HG03521 (cell line): ENCODE measurements at regions not wholly inside any gene's neighbourhood (a gene's known extent, or its start where the extent isn't known, plus 50 kb on each side); places are given as distances from the start of the nearest gene placed in this dataset.

Experiments used
- ATAC-seq: cut with Tn5 transposase; IDR thresholded peaks from one replicate; pipeline ENCODE4 v1.9.1; 2021; ENCODE audit warnings: mild to moderate bottlenecking, moderate library complexity; ENCODE audit not compliant: unreplicated experiment

DNA sequence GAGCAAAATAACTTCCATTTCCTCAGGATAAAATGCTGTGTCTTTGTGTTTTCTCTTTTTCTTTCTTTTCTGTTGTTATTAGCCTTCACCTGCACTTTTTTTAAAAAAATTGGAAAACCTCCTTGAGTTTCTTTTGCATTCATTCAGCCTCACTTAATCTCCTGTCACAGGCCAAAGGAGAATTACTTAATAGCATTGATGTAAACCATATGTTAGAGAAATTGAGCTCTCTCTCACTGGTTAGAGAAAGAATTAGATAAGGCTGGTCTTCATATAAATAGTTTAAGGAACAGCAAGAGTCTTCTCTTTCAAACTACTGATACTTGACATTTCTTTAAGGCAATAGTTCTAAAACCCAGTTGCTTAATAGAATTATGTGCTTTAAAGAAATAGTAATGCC lies 564.2 kb downstream of the TFAP2B start:
- no peak for ATAC-seq

DNA sequence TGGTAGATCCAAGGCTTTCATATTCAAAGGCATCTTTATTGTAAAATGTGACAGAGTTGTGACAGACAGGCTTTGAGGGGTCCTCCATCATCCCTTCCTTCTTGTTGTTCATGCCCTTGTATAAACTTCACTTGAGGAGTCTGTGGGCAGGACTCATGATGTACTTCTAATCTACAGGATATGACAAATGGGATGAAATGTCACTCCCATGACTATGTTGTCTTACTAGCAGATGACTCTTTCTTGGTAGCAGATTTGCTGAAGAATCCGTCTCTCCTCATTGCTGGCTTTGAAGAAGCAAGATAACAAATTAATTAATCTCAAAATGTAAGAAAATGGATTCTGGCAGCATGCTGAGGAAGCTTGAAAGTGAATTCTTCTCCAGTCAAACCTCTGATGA lies 566.1 kb downstream of the TFAP2B start:
- ATAC-seq, result no peak

DNA sequence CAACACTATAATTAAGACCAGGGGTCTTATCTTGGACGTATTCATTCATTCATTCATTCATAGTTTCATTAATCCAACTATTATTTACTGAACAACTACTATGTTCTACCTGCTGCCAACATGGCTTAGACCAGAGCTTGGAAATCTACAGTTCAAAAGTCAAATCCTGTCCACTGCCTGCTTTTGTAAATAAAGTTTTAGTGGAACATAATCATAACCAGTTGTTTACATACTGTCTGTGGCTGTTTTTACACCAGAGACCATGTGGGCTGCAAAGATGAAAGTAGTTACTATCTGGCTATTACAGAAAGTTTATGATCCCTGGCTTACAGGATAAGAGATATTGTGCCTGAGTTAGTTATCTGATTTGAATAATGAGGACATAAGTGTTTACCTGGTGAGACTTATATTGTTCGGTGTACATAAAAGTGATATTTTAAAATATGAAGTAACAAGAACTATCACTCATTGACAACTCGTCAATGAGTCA lies 567.7 kb downstream of the TFAP2B start:
- ATAC-seq, result no peak

DNA sequence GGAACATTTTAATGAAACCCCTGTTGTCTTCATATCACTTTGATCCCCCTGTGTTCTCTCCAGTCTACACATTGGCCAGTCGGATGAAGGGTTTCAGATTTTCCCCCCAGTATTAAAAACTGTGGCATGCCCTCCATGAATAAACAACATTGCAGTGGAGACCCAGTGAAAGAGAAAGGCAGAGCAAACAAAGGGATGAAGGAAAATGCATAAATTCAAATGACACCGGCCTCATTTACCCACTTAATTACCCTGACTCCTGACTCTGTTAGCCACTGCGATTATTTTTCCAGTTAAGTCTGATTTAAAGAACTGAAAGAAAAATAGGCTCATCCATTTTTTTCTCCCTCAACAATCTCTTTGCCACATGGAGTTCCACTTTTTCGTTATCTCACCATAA lies 569.2 kb downstream of the TFAP2B start:
- no peak for ATAC-seq

DNA sequence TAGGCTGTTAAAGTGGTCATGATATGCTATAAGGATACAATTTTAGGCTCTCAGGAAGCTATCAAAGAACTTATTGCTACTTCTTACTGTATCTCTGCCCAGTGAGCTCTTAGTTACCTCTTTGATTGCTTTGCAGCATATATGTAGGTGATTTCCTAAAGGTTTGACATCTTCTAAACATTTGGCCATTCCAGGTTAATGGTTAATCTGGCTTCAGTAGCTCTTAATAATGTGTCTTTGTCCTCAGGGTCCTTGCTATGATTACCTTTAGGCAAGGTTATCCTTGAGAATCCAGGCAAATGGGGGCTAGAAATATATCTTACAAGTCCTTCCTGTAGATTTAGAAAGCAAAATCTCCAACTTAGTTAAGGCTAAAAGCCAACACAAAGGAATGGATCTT lies 575.4 kb downstream of the TFAP2B start:
- no peak for ATAC-seq

DNA sequence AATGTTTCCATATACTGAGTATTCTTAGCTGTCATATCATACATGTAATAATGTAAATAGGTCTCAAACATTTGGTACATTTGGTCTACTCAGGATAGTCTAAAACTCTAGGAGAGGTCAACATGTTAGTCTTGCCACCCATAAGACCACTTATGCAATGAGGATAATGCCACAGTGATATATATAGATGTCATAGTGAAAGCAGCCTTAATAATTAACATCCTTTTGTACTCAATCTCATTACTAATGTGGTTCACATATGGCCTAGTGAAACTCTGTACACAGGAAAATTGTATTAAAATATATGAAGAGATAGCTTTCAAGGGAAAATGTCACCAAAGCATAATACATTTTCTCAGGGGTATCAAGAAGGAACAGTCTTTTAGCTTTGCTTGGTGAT lies 577.9 kb downstream of the TFAP2B start:
- ATAC-seq, result peak; percentile 45

DNA sequence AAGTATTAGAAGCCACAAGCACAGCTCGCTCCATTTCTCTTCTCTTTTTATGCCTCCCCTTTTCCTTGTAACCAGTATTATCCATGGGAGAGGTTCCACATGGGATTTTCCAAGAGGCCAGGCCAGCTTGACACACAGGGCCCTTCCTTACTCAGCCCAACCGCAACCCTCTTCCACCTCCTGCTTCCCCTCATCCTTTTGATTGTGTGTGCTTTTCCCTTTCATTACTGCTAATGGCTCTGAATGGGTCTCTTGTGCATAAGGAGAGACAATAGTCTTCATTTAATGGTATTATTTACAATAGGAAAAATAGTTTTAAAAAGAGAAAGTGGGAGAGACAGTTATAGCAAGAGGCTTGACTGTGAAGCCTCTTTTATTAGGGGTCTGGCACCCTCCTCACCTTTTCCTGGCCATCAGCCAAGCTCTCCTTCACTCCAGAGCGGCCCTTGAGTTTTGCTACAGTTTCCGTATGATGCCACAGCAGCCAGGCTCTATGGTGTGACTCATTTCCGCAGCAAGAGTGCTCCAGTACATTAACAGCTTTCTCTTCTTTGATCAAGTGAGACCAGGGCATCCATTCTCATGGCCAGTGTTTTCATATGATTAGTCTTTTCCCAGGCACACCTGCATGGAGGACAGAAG lies 579.5 kb downstream of the TFAP2B start:
- ATAC-seq, result no peak

DNA sequence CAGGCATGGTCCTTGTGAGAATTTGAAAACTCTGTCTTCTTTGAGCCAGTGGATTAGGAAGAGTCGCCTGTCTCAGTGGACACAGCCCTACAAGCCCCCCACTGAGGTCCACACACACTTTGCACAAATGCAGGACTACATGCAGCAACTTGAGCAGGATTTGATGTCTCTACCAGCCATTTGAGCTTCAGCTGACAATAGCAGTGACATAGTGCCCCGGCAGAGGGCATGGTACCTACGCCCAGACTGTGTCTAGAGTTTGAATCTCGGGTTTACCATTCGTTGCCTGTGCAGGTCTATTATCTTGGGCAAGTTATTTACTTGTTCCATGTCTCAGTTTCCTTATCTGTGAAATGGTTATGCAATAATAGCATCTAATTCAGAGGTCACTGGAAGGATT lies 580.1 kb downstream of the TFAP2B start:
- ATAC-seq, result no peak

DNA sequence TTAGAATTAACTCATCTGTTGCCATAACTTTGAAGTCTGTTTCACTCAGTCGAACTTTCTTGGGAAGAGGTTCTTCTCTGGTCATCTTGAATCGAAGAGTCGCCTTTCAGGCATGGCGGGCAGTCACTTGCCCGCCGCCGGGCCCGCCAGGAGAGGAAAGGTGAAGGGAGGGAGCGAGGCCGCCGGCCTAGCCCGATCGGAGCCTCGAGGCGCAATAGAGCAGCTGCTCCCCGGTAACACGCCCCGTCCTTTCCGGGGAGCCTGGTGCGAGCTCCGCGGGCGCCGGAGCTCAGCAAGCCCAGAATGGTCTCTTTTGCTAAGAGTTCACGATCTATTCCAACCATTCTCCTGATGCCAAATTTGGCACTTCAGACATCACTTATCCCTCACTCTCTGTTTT lies 591.8 kb downstream of the TFAP2B start:
- ATAC-seq, result no peak

DNA sequence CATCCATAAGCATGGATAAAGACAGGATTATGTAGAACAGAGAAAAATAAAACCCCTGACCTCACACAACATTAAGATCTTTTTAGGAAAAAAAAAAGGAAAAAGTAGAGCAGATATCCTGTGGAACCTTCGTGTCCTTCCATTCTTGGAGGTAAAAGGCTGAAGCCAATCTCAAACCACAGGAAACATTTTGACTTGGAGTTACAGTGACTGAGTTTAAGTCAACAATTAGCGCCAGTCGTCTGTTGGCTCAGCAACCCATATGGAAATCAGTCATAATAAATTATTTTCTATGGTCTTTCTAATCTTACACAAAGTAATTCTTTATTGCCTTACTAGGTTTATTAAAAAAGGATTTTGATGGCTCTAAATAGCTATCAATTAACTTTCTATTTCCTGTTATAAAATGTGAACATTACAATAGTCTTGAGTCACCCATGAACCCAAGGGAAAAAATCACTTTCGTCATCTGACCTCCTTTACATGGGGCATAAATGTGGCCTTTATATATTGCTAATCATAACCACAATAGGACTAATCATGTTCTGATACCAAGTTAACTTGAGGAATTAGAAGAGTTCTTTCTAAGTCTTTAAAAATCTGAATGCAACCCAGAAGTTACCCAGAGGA lies 592.9 kb downstream of the TFAP2B start:
- ATAC-seq, result no peak

DNA sequence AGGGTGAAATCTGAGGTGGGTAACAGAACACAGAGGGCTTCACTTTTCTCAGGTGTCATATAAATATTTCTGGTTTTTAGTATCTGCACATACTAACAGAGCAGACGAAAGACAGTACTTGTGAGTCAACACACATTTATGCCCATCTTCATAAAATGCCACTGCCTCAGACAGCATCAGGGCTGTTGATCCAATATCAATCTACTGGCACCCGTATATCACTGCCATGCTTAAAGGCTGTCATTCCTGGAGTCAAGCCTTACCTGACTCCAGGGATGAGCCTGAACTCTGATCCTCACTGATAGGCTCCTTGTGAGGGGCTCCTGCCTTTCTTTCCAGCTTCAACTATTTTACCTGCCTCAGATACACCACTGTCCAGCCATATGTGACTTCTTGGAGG lies 595.7 kb downstream of the TFAP2B start:
- ATAC-seq, result no peak

DNA sequence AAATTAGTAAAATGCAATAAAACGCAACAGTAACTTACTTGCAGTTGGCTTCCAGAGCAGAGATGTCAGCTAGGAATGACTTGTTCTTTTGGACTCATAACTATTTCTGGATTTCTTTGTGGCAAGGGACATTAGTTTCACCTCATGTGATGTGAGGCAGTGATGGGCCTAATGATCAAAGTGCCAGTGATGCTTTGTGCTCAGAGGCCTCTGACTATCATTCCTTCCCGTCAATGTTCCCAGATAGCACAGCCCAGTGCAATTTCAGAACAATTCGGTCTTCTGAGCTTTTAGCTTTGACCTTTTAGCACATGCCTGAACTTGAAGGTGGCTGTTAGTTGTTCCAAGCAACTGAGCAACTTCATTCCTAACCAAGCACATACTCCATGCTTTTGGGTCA lies 596.8 kb downstream of the TFAP2B start:
- no peak for ATAC-seq

DNA sequence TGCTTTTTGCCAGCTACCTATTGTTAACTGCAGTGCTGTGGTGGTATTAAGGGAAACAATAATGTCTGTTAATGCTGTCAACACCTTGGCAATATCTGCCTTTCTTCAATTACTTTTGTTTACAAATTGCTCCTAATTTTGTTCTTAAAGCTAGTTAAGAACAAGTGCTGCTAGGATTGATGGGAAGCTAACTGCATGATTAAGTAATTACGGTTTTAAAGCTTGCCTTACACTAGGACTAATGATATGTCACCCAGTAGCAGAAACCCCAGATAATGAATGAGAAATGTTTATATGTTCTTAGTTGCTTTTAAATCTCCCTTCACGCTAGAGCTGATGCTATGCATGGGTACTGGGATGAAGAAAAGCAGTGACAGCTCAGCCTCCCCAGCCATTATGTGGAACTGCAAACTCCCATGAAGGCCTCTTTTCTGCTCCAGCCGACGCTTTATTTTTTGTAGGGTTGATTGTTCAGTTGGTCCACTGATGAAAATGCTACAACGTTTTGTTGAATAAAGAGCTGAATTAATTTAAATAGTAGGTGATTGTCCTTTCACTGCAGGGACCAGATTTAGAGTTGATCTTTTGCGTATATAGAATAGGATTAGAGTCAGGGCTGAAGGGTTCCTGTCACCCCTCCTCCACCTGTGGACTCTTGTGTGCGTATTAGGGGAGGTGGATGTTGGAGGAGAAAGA lies 610.5 kb downstream of the TFAP2B start:
- no peak for ATAC-seq

DNA sequence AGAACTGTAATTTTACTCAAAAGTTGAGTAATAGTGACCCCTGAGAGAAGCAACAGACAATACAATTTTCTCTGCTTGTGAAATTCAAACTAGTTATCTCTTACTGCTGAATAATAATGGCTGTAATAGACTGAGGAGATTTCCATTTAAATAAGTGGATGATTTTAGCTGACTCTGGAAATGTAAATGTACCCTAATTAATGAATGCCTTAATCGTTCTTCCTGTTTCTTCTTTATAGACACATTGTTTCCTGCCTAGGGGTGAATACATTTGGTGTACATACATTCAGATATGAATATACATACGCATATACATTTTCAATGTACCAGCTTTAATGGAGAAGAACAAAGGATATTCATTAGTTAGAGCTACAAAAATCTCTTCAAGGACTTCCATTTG lies 611.9 kb downstream of the TFAP2B start:
- ATAC-seq, result no peak

DNA sequence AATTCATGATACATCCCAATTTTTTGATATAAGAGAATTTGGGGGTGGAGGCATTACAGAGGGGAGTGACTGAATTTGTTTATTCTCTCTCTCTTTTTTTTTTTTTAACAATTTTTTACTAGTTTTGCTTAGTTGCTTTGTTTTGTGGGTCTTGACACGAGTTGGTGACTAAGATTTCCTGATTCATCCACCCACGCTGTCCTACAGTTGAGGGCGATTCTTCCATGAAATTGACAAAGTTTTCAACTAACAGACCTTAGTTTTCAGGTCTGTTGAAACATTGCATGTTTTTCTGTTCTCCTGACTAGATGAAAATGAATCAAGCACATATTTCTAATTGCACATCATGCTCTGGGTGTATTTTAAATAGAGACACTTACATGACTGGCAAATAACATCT lies 613.8 kb downstream of the TFAP2B start:
- no peak for ATAC-seq

DNA sequence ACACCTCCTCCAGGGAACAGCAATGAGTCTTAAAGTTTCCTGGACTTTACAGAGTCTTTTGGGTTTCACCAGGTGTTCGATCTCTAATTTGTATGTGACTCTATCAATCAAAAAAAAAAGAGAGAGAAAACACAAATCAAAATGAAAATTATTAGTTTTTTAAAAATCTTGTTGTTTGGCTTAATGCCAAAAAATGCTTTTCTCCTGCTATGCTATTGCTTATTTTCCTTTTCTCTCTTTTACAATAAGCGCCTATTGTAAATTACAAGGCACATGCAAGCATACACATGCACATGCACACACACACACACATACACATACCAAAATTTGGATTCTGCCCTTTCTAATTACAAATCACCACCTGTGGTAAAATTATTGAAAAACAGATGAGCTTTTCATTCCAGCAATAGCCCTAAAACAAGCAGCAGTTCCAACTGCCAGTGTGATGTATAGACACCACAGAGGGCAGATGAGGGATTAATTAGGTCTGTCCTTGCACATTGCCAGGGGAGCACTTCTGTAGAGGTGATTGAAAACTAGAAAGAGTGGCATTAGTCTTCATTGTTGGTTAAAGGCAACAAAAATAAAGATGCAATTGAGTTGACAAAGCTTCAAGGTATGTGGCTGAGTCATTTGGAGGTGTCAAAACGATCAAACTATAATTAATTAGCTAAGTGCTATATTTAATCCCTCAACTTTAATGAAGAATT lies 631.7 kb downstream of the TFAP2B start:
- ATAC-seq, result no peak

DNA sequence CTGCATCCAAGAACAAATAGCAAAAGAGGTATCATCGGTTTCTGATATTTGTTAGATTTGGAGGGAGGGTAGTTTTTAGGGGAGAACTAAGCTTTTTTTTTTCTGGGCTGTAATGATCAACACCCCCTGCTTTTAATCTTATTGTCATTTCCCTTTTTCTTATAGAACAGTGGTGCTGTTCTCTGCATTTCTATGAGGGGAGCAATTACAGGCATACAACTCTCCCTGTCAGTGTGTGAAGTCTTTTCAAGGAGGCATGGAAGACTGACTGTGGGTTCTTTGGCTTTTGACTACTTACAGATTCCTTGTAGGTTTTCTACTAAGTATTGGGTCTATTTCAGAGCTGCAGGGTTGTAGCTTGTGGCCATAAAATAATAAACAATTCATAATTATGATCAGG lies 632.3 kb downstream of the TFAP2B start:
- no peak for ATAC-seq

DNA sequence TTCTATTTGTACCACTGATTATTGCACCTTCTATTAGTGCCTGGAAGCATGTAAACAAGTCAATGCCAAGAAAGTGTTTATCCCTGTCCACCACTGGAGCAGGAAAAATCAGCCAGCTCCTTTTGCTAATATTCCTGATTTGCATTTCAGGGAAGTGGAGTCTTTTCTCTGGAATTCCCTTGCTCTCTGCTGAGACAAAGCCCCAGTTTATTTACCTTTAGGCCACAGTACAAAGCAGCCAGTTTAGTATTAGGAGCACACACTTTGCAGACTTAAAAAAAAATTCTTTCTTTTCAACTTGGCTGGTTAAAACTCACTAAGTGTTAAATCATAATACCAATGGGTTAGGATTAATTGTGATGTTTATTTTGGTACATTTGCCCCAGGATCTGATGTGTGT lies 631.1 kb downstream of the PKHD1 start:
- ATAC-seq, result no peak

DNA sequence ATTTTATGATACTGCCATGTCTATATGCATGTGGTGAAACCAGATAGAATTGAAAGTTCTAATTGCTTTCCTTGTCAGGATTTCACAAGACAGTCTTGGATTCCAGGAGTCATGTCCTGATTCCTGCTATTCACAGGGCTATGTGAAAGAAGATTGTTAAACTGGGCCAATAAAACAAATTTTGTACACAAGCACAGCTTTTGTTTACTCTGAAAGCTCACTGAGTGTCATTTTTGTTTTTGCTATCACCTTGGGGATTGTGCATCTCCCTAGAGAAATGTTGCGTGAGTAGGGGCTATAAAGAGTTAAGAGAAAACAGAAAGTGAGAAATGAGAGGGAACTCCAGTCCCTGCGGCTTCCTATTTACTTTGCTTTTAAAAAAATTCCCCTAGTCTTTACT lies 627.5 kb downstream of the PKHD1 start:
- peak; percentile 97 for ATAC-seq

DNA sequence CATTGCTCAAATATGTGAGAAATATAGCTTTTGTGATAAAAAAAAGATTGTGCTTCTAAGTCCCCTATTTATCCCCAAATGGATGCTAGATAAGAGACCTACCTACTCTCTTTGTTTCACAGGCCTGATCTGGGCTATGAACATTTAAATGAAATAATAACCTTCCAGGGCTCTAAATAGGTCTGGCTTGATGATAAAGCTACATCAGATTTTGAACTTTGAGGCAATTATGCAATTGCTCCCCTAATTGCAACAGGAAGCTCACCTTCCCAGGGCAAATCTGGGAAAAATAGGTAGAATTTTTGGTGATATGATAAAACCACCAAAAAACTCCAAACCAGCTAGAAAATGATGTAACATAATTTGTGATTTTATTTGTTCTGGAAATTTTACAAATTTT lies 624.5 kb downstream of the PKHD1 start:
- no peak for ATAC-seq

DNA sequence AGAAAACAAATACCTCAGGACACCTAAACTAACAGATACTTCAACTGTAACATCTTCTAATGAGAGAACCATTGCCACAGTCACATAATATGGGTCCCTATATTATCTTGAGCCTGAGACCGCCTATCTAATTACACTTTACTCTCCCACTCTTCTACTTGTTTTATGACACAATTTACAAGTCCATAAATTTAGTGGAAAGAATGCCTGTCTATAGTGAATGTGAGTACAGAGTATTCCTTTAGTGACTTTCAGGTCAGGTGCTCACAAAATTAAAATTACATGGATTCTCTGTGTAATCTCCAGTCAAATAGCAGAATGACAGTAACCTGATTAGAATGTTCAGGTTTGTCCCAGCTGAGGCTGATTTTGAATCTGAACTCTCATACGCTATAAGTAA lies 624.1 kb downstream of the PKHD1 start:
- ATAC-seq, result no peak

DNA sequence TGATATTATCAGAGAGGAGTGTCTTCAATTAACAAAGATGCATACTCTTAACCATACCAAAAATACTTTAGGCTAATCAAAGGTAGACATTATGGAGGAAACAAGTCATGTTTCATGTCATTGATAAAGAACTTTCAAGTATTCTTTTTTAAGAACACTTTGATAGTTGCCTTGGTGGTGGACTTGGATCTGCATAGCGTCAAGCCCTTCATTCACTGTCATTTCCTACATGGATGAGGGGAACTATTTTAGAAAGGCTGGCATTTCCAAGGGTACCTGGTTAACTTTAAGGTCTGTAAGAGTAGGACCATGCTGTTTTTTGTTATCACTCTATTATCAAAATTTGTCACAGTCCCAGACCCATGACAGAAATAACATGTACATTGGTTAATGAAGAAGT lies 622.5 kb downstream of the PKHD1 start:
- no peak for ATAC-seq
